SK-N-SH treated with all-trans-retinoic acid at 6 μM for 48 hours (cell line): ENCODE measurements at regions not wholly inside any gene's neighbourhood (a gene's known extent, or its start where the extent isn't known, plus 50 kb on each side); places are given as distances from the start of the nearest gene placed in this dataset.

Experiments used
- ATAC-seq: fragments of 200-7000 bp; cut with Tn5 transposase; 3 replicates; pipeline ENCODE4 v1.9.1; 2020; ENCODE audit warnings: mild to moderate bottlenecking, moderate library complexity
- ARNTL ChIP-seq: fragments of 450-650 bp; formaldehyde crosslinking; IDR thresholded peaks from 2 replicates; pipeline ENCODE4 v1.5.0; 2020; ENCODE audit warnings: low read depth, mild to moderate bottlenecking, moderate library complexity, borderline replicate concordance
- BACH2 ChIP-seq: fragments of 250-450 bp; sonication (Bioruptor Pico); IDR thresholded peaks from 2 replicates; pipeline ENCODE4 v1.9.0; 2021; ENCODE audit warnings: mild to moderate bottlenecking, borderline replicate concordance
- CREB5 ChIP-seq: fragments of 250-450 bp; sonication (Bioruptor Pico); IDR thresholded peaks from 2 replicates; pipeline ENCODE4 v1.5.1; 2020; ENCODE audit warnings: low read depth, mild to moderate bottlenecking, moderate library complexity
- CSDC2 ChIP-seq: fragments of 250-450 bp; sonication (Bioruptor Pico); IDR thresholded peaks from 2 replicates; pipeline ENCODE4 v1.5.0; 2020; ENCODE audit warnings: mild to moderate bottlenecking, moderate library complexity
- CSRNP3 ChIP-seq: fragments of 250-450 bp; sonication (Bioruptor Pico); IDR thresholded peaks from 2 replicates; pipeline ENCODE4 v1.5.1; 2021; ENCODE audit warnings: mild to moderate bottlenecking, moderate library complexity
- GLIS3 ChIP-seq: fragments of 250-450 bp; sonication (Bioruptor Pico); IDR thresholded peaks from 2 replicates; pipeline ENCODE4 v1.5.0; 2020; ENCODE audit warnings: mild to moderate bottlenecking, moderate library complexity
- ISL1 ChIP-seq: fragments of 250-450 bp; sonication (Bioruptor Pico); IDR thresholded peaks from 2 replicates; pipeline ENCODE4 v2.1.2; 2022; ENCODE audit warnings: mild to moderate bottlenecking, moderate library complexity
- OSR1 ChIP-seq: fragments of 250-450 bp; sonication (Bioruptor Pico); IDR thresholded peaks from 2 replicates; pipeline ENCODE4 v1.8.0; 2022; ENCODE audit warnings: moderate library complexity, mild to moderate bottlenecking, inconsistent platforms
- PATZ1 ChIP-seq: fragments of 250-450 bp; sonication (Bioruptor Pico); IDR thresholded peaks from 2 replicates; pipeline ENCODE4 v1.8.0; 2020; ENCODE audit warnings: mild to moderate bottlenecking, moderate library complexity, borderline replicate concordance
- POU6F1 ChIP-seq: fragments of 250-450 bp; sonication (Bioruptor Pico); IDR thresholded peaks from 2 replicates; pipeline ENCODE4 v1.8.0; 2021; ENCODE audit warnings: low read depth, mild to moderate bottlenecking, moderate library complexity, borderline replicate concordance
- RARB ChIP-seq: fragments of 250-450 bp; sonication (Bioruptor Pico); IDR thresholded peaks from 2 replicates; pipeline ENCODE4 v1.8.0; 2021; ENCODE audit warnings: mild to moderate bottlenecking, moderate library complexity
- SNAI2 ChIP-seq: fragments of 250-450 bp; sonication (Bioruptor Pico); IDR thresholded peaks from 2 replicates; pipeline ENCODE4 v1.5.0; 2020; ENCODE audit warnings: mild to moderate bottlenecking, moderate library complexity
- TCF4 ChIP-seq: fragments of 250-450 bp; sonication (Bioruptor Pico); IDR thresholded peaks from 2 replicates; pipeline ENCODE4 v1.8.0; 2021; ENCODE audit warnings: mild to moderate bottlenecking, moderate library complexity, borderline replicate concordance
- TSHZ2 ChIP-seq: fragments of 250-450 bp; sonication (Bioruptor Pico); IDR thresholded peaks from 2 replicates; pipeline ENCODE4 v1.5.0; 2020; ENCODE audit warnings: mild to moderate bottlenecking, moderate library complexity
- ZC3H10 ChIP-seq: fragments of 250-450 bp; sonication (Bioruptor Pico); IDR thresholded peaks from 2 replicates; pipeline ENCODE4 v1.5.1; 2021; ENCODE audit warnings: mild to moderate bottlenecking, moderate library complexity
- ZFP3 ChIP-seq: fragments of 250-450 bp; sonication (Bioruptor Pico); IDR thresholded peaks from 2 replicates; pipeline ENCODE4 v1.5.0; 2020; ENCODE audit warnings: mild to moderate bottlenecking, moderate library complexity
- ZFP30 ChIP-seq: fragments of 450-650 bp; formaldehyde crosslinking; IDR thresholded peaks from 2 replicates; pipeline ENCODE4 v1.5.0; 2022; ENCODE audit warnings: mild to moderate bottlenecking, moderate library complexity
- ZNF565 ChIP-seq: fragments of 450-650 bp; formaldehyde crosslinking; conservative IDR thresholded peaks from 2 replicates; pipeline ENCODE4 v1.5.0; 2020; ENCODE audit warnings: low read depth, mild to moderate bottlenecking, moderate library complexity
- ZNF70 ChIP-seq: fragments of 450-650 bp; formaldehyde crosslinking; IDR thresholded peaks from 2 replicates; pipeline ENCODE4 v1.5.0; 2020; ENCODE audit warnings: mild to moderate bottlenecking, moderate library complexity
- ZNF8 ChIP-seq: fragments of 450-650 bp; formaldehyde crosslinking; IDR thresholded peaks from 2 replicates; pipeline ENCODE4 v1.5.0; 2020; ENCODE audit warnings: mild to moderate bottlenecking, moderate library complexity

GRCh38 chr2:236715491-236715961 is 145.9 kb downstream of the ACKR3 start:
- no peak for TF ChIP-seq GLIS3 (CRISPR knock-in tag)
- no peak for TF ChIP-seq CREB5
- TF ChIP-seq CSDC2 (CRISPR knock-in tag), result no peak
- ATAC-seq, result no peak

- no peak for ATAC-seq
- TF ChIP-seq ZNF8 (CRISPR knock-in tag), result no peak
- no peak for TF ChIP-seq ZNF70 (CRISPR knock-in tag)
- no peak for TF ChIP-seq CSRNP3 (CRISPR knock-in tag)
- no peak for TF ChIP-seq ZFP3 (CRISPR knock-in tag)
- TF ChIP-seq ZNF565, result no peak
- no peak for TF ChIP-seq OSR1 (CRISPR knock-in tag)
- TF ChIP-seq ZFP30 (CRISPR knock-in tag), result no peak
- no peak for TF ChIP-seq ZC3H10 (CRISPR knock-in tag)
- TF ChIP-seq ARNTL, result no peak
- TF ChIP-seq GLIS3 (CRISPR knock-in tag), result no peak
- no peak for TF ChIP-seq TSHZ2 (CRISPR knock-in tag)
- no peak for TF ChIP-seq RARB
- TF ChIP-seq PATZ1 (CRISPR knock-in tag), result no peak
- no peak for TF ChIP-seq POU6F1
- no peak for TF ChIP-seq SNAI2 (CRISPR knock-in tag)
- no peak for TF ChIP-seq ISL1 (CRISPR knock-in tag)
- TF ChIP-seq CSDC2 (CRISPR knock-in tag), result no peak
- TF ChIP-seq BACH2 (CRISPR knock-in tag), result no peak
Measured at GRCh38 chr2:236717120-236717519, 147.5 kb downstream of the ACKR3 start.

- TF ChIP-seq PATZ1 (CRISPR knock-in tag) (no peak), ZFP30 (CRISPR knock-in tag) (no peak), OSR1 (CRISPR knock-in tag) (no peak), ZNF565 (0 out of 2 replicates have a peak, but pooled peaks have one; percentile 56), TCF4 (peak; percentile 64; the same call in 1 of the 2 replicates), TSHZ2 (CRISPR knock-in tag) (no peak), RARB (no peak)
- TF ChIP-seq, all 23 proteins: peak for 2
- peak; percentile 35; the same call in 1 of the 3 replicates for ATAC-seq
Measured at GRCh38 chr2:236717729-236718128, 148.1 kb downstream of the ACKR3 start.
